A549 (cell line): ENCODE measurements at regions not wholly inside any gene's neighbourhood (a gene's known extent, or its start where the extent isn't known, plus 50 kb on each side); places are given as distances from the start of the nearest gene placed in this dataset.

Experiments used
- ATAC-seq, 2 experiments: fragments of 200-7000 bp in 1 of 2; fragments of >200 bp in 1 of 2; cut with Nextera tagmentation in 1 of 2; cut with Tn5 transposase in 1 of 2; 3 replicates each; pipeline versions ENCODE4 v1.8.0 to v1.9.1; 2018 to 2020; ENCODE audit warnings: mild to moderate bottlenecking in 1 of 2, moderate library complexity in 1 of 2
- CTCF ChIA-PET: fragments of 300-600 bp; sonication (Branson Sonifier 250); formaldehyde crosslinking; extraction: SDS; loops from one replicate; lab custom pipeline; 2021; ENCODE audit warnings: antibody characterized with exemption, inconsistent platforms; lab: Yijun Ruan, JAX
- POLR2A ChIA-PET: fragments of 350-600 bp; formaldehyde crosslinking; extraction: SDS; loops from one replicate; lab custom pipeline; 2021; ENCODE audit warnings: antibody characterized with exemption, inconsistent platforms; lab: Yijun Ruan, JAX
- DNase-seq, 2 experiments: peaks; one replicate each; pipeline versions ENCODE4 v3.0.0 to v3.0.0-alpha.2; 2011 to 2016; ENCODE audit warnings: low read depth in 1 of 2, low spot score in 1 of 2
- FAIRE-seq: peaks from 2 replicates; lab custom pipeline; 2011; peaks lifted over from hg19 to GRCh38; lab: Jason Lieb, UNC
- H3K27ac ChIP-seq, 2 experiments: fragments of >200 bp; sonication (Bioruptor Twin); formaldehyde crosslinking; 3 replicates each; pipeline ENCODE4 v1.5.1; 2016 to 2017
- H3K4me1 ChIP-seq: fragments of >200 bp; sonication (Bioruptor Twin); formaldehyde crosslinking; 3 replicates; pipeline ENCODE4 v1.6.1; 2016
- H3K4me2 ChIP-seq: fragments of >200 bp; sonication (Bioruptor Twin); formaldehyde crosslinking; 3 replicates; pipeline ENCODE4 v1.6.1; 2016
- H3K4me3 ChIP-seq: fragments of >200 bp; sonication (Bioruptor Twin); formaldehyde crosslinking; 3 replicates; pipeline ENCODE4 v1.5.1; 2016
- H3K9me3 ChIP-seq: fragments of >200 bp; sonication (Bioruptor Twin); formaldehyde crosslinking; 3 replicates; pipeline ENCODE4 v1.6.1; 2016
- CHD4 ChIP-seq: fragments of 200-600 bp; sonication (generic); IDR thresholded peaks from 2 replicates; pipeline ENCODE4 v1.6.1; 2016; ENCODE audit warnings: antibody characterized with exemption, mild to moderate bottlenecking, borderline replicate concordance
- EHF ChIP-seq: fragments of 250-450 bp; sonication (Bioruptor Pico); IDR thresholded peaks from 2 replicates; pipeline ENCODE4 v1.5.0; 2020; ENCODE audit warnings: mild to moderate bottlenecking
- ESRRA ChIP-seq: fragments of 150-350 bp; IDR thresholded peaks from 2 replicates; pipeline ENCODE4 v1.6.1; 2014; ENCODE audit warnings: mild to moderate bottlenecking, low read length, borderline replicate concordance
- FOSB ChIP-seq: fragments of 250-450 bp; sonication (Bioruptor Pico); IDR thresholded peaks from 2 replicates; pipeline ENCODE4 v1.5.0; 2020; ENCODE audit warnings: mild to moderate bottlenecking, moderate library complexity
- HEYL ChIP-seq: fragments of 250-450 bp; sonication (Bioruptor Pico); IDR thresholded peaks from 2 replicates; pipeline ENCODE4 v1.8.0; 2021; ENCODE audit warnings: mild to moderate bottlenecking, moderate library complexity
- HOXA7 ChIP-seq: fragments of 250-450 bp; sonication (Bioruptor Pico); IDR thresholded peaks from 2 replicates; pipeline ENCODE4 v1.5.0; 2020; ENCODE audit warnings: mild to moderate bottlenecking, moderate library complexity
- JUN ChIP-seq, 2 experiments: fragments of >200 bp; sonication (Bioruptor Twin); formaldehyde crosslinking; IDR thresholded peaks; 2 replicates in 1 of 2; 3 replicates in 1 of 2; pipeline ENCODE4 v1.6.1; 2016 to 2017
- MAFK ChIP-seq: fragments of 450-650 bp; IDR thresholded peaks from 2 replicates; pipeline ENCODE4 v1.6.1; 2014; ENCODE audit not compliant: partially characterized antibody
- PHF8 ChIP-seq: fragments of 200-600 bp; sonication (generic); IDR thresholded peaks from 2 replicates; pipeline ENCODE4 v1.6.1; 2016; ENCODE audit warnings: low read depth, mild to moderate bottlenecking, antibody characterized with exemption, moderate library complexity, borderline replicate concordance
- POLR2A ChIP-seq: IDR thresholded peaks from 2 replicates; pipeline ENCODE4 v1.6.1; 2012; ENCODE audit warnings: mild to moderate bottlenecking, low read length
- RNF2 ChIP-seq: fragments of 200-600 bp; sonication (generic); IDR thresholded peaks from 2 replicates; pipeline ENCODE4 v1.6.1; 2016; ENCODE audit warnings: low read depth, mild to moderate bottlenecking, antibody characterized with exemption, moderate library complexity, borderline replicate concordance
- SMC3 ChIP-seq: fragments of >200 bp; sonication (Bioruptor Twin); formaldehyde crosslinking; IDR thresholded peaks from 3 replicates; pipeline ENCODE4 v1.6.1; 2018; ENCODE audit warnings: inconsistent platforms
- SREBF2 ChIP-seq: fragments of 450-650 bp; IDR thresholded peaks from 2 replicates; pipeline ENCODE4 v1.6.1; 2014; ENCODE audit warnings: mild to moderate bottlenecking, moderate library complexity
- WGBS: methylation state at CpG from one replicate; pipeline ENCODE4 v1.1.6; 2017; ENCODE audit errors: missing lambda C conversion rate; 5-methylcytosine and 5-hydroxymethylcytosine counted together
- TF ChIP-seq, protein P1 (sequence below): fragments of >200 bp; sonication (Bioruptor Twin); formaldehyde crosslinking; IDR thresholded peaks from 3 replicates; pipeline ENCODE4 v1.5.1; 2016
- TF ChIP-seq, protein P2 (sequence below): fragments of 250-450 bp; sonication (Bioruptor Pico); IDR thresholded peaks from 2 replicates; pipeline ENCODE4 v1.5.0; 2020; ENCODE audit warnings: low read depth, mild to moderate bottlenecking, moderate library complexity
- TF ChIP-seq, protein P3 (sequence below): fragments of >200 bp; sonication (Bioruptor Twin); formaldehyde crosslinking; IDR thresholded peaks from 3 replicates; pipeline ENCODE4 v1.6.1; 2016
- TF ChIP-seq, protein P4 (sequence below): fragments of >200 bp; sonication (Bioruptor Twin); formaldehyde crosslinking; IDR thresholded peaks from 2 replicates; pipeline ENCODE4 v1.6.1; 2016
- TF ChIP-seq, protein P5 (sequence below): fragments of 200-600 bp; sonication (generic); IDR thresholded peaks from 2 replicates; pipeline ENCODE4 v1.6.1; 2016; ENCODE audit warnings: antibody characterized with exemption, mild to moderate bottlenecking, moderate library complexity

DNA sequence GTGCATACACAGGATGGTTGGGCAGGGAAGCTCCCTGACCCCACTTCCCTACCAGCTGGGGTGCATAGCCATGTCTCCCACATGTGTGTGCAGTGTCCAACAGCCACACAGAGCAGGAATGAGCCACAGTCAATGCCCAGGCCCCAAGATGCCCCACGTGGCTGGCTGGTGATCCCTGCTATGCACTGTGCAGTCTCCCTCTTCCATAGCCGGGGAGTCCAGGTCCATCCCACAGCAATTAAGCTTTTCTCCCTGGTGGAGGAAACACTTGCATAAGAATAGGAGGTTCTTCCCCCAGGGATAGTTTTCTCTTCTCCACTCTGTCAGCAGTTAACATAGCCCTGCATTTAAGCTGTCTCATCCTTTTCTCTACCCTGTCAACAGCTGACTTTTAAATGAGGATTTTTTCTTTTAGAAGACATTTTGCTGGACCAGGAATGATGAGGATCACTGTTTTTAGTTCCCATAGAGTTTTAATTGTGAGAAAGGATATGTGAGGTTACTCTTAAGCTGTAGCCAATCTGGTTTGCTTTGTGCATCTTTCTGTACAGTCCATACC, 396.5 kb upstream of the VWC2 start:
- DNase-seq (no peak), FAIRE-seq (no peak), ATAC-seq (no peak)
- Histone ChIP-seq H3K9me3 (no peaks in the 10 kb centered on the region), H3K27ac (no peak overlapping the region), H3K4me3 (no peak overlapping the region), H3K4me2 (no peak overlapping the region), H3K4me1 (no peaks in the 10 kb centered on the region)
- POLR2A ChIA-PET = no interaction called here
- 0% methylated on average over 2 of the region's 2 CpGs for WGBS
- CTCF ChIA-PET = interaction anchor here (0.7 kb wide), 1 partner anchor 68 kb away, joined by 3 read pairs; no protein-coding TSS in a partner anchor
- no peak for TF ChIP-seq HOXA7 (CRISPR knock-in tag)
- TF ChIP-seq RNF2 = no peak
- TF ChIP-seq CHD4 = no peak
- no peak for TF ChIP-seq HEYL (CRISPR knock-in tag)
- TF ChIP-seq, protein P1, sequence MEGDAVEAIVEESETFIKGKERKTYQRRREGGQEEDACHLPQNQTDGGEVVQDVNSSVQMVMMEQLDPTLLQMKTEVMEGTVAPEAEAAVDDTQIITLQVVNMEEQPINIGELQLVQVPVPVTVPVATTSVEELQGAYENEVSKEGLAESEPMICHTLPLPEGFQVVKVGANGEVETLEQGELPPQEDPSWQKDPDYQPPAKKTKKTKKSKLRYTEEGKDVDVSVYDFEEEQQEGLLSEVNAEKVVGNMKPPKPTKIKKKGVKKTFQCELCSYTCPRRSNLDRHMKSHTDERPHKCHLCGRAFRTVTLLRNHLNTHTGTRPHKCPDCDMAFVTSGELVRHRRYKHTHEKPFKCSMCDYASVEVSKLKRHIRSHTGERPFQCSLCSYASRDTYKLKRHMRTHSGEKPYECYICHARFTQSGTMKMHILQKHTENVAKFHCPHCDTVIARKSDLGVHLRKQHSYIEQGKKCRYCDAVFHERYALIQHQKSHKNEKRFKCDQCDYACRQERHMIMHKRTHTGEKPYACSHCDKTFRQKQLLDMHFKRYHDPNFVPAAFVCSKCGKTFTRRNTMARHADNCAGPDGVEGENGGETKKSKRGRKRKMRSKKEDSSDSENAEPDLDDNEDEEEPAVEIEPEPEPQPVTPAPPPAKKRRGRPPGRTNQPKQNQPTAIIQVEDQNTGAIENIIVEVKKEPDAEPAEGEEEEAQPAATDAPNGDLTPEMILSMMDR = no peak
- TF ChIP-seq PHF8 = no peak
- TF ChIP-seq FOSB (CRISPR knock-in tag) = no peak
- TF ChIP-seq SREBF2 = no peak
- TF ChIP-seq EHF = no peak
- no peak for TF ChIP-seq JUN (IDR thresholded peaks at IDR 0.05)
- no peak for TF ChIP-seq POLR2A
- TF ChIP-seq, protein P2, sequence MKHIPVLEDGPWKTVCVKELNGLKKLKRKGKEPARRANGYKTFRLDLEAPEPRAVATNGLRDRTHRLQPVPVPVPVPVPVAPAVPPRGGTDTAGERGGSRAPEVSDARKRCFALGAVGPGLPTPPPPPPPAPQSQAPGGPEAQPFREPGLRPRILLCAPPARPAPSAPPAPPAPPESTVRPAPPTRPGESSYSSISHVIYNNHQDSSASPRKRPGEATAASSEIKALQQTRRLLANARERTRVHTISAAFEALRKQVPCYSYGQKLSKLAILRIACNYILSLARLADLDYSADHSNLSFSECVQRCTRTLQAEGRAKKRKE (CRISPR knock-in tag) = no peak
- TF ChIP-seq, protein P3, sequence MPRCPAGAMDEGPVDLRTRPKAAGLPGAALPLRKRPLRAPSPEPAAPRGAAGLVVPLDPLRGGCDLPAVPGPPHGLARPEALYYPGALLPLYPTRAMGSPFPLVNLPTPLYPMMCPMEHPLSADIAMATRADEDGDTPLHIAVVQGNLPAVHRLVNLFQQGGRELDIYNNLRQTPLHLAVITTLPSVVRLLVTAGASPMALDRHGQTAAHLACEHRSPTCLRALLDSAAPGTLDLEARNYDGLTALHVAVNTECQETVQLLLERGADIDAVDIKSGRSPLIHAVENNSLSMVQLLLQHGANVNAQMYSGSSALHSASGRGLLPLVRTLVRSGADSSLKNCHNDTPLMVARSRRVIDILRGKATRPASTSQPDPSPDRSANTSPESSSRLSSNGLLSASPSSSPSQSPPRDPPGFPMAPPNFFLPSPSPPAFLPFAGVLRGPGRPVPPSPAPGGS = no peak

DNA sequence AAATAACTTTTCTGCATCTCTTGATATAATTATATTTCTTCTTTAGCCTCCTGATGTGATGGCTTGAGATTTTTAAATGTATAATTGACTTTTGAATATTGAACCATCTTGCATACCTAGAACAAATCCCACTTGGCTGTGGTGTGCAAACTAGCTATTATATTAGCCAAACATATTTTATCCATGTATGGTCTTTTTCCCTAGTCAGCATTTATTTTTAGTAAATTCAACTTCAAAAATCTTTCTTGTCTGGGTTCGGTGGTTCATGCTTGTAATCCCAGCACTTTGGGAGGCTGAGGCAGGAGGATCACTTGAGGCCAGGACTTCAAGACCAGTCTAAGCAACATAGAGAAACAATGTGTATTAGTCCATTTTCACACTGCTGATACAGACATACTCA, 386.6 kb upstream of the VWC2 start:
- no peak for FAIRE-seq
- POLR2A ChIA-PET = no interaction called here
- DNase-seq = no peak
- Histone ChIP-seq H3K4me2 (no peak overlapping the region), H3K27ac (no peak overlapping the region), H3K4me3 (no peak overlapping the region), H3K9me3 (no peaks in the 10 kb centered on the region), H3K4me1 (no peaks in the 10 kb centered on the region)
- 10% methylated on average over 1 of the region's 1 CpG for WGBS
- CTCF ChIA-PET = no interaction called here
- TF ChIP-seq FOSB (CRISPR knock-in tag) = no peak
- peak; percentile 88 for TF ChIP-seq MAFK
- ATAC-seq = no peak

DNA sequence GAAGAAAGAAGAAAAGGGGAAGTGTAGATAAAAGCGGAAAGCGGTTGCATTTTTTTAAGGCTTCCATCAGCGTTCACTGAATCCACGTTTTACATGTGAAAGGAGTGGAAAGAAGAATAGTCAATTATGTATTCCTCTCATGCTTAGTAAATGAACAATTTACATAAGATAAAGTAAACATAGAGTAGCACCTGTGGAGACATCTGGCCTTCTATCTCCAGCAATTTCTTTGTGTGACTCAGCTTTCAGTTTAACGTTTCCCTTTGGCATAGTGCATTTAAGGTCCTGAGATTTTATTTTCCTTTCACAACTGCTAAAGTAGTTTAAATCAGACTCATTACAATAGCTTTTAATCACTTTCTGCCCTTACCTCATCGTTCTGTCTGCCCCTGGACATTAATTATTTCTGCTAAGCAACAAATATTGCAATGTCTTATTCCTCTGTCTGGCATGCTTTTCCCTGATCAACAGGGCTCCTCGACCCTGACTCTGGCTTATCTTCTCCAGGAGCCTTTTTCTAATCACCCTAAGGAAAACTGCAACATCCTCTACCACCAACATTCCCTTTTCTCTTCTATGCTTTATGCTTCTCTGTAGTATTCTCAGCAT, 383.5 kb upstream of the VWC2 start:
- no peak for FAIRE-seq
- no peak for TF ChIP-seq CHD4
- H3K4me2 ChIP-seq = no peak overlapping the region
- WGBS = 14% methylated on average over 7 of the region's 7 CpGs
- no peak for ATAC-seq
- ChIA-PET CTCF (no interaction called here), POLR2A (no interaction called here)
- H3K27ac ChIP-seq = no peak overlapping the region
- no peaks in the 10 kb centered on the region for H3K4me1 ChIP-seq
- H3K4me3 ChIP-seq = no peak overlapping the region
- no peaks in the 10 kb centered on the region for H3K9me3 ChIP-seq
- DNase-seq = no peak

DNA sequence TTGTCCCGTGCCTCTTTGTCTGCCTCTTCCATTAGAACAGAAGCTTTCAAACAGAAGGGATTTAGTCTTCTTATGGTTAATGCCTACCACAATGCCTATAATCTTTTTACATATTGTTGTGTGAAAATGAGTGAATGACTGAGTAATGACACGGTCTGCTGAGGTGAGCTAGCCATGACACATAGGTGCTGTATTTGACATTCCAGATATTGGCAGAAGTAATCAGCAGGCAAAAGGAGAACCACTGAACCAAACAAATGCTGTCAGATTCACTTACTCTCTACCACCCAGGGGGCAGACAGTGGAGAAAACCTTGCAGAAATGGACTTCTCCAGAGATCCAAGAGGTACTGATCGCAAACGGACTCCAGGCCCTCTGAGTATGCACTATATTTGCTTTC, 377.2 kb upstream of the VWC2 start:
- 3% methylated on average over 4 of the region's 4 CpGs for WGBS
- H3K9me3 ChIP-seq = no peaks in the 10 kb centered on the region
- TF ChIP-seq SMC3 (no peak), CHD4 (no peak), SREBF2 (no peak), POLR2A (no peak), ESRRA (no peak)
- TF ChIP-seq, protein P4, sequence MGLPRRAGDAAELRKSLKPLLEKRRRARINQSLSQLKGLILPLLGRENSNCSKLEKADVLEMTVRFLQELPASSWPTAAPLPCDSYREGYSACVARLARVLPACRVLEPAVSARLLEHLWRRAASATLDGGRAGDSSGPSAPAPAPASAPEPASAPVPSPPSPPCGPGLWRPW = no peak
- TF ChIP-seq, protein P5, sequence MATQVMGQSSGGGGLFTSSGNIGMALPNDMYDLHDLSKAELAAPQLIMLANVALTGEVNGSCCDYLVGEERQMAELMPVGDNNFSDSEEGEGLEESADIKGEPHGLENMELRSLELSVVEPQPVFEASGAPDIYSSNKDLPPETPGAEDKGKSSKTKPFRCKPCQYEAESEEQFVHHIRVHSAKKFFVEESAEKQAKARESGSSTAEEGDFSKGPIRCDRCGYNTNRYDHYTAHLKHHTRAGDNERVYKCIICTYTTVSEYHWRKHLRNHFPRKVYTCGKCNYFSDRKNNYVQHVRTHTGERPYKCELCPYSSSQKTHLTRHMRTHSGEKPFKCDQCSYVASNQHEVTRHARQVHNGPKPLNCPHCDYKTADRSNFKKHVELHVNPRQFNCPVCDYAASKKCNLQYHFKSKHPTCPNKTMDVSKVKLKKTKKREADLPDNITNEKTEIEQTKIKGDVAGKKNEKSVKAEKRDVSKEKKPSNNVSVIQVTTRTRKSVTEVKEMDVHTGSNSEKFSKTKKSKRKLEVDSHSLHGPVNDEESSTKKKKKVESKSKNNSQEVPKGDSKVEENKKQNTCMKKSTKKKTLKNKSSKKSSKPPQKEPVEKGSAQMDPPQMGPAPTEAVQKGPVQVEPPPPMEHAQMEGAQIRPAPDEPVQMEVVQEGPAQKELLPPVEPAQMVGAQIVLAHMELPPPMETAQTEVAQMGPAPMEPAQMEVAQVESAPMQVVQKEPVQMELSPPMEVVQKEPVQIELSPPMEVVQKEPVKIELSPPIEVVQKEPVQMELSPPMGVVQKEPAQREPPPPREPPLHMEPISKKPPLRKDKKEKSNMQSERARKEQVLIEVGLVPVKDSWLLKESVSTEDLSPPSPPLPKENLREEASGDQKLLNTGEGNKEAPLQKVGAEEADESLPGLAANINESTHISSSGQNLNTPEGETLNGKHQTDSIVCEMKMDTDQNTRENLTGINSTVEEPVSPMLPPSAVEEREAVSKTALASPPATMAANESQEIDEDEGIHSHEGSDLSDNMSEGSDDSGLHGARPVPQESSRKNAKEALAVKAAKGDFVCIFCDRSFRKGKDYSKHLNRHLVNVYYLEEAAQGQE = no peak
- FAIRE-seq (no peak), DNase-seq (no peak), ATAC-seq (no peak)
- CTCF ChIA-PET = no interaction called here
- no peak overlapping the region for H3K27ac ChIP-seq
- no peak overlapping the region for H3K4me2 ChIP-seq
- H3K4me1 ChIP-seq = no peaks in the 10 kb centered on the region
- H3K4me3 ChIP-seq = no peak overlapping the region
- POLR2A ChIA-PET = no interaction called here
